HepG2 (cell line): ENCODE measurements at regions not wholly inside any gene's neighbourhood (a gene's known extent, or its start where the extent isn't known, plus 50 kb on each side); places are given as distances from the start of the nearest gene placed in this dataset.
A peak's percentile ranks its signal among the peaks of the same experiment; 100 is the strongest.

Source experiments
- ATAC-seq: fragments of 200-7000 bp; cut with Tn5 transposase; 3 replicates; pipeline ENCODE4 v1.9.1; 2020; ENCODE audit warnings: mild to moderate bottlenecking, moderate library complexity
- BruUV-seq: library from RNA; stranded (reverse); fragments of 400-500 nt; replicated peaks from 2 replicates; lab custom pipeline; 2021; lab: Mats Ljungman, UMichigan
- CTCF ChIA-PET: fragments of 300-600 bp; formaldehyde crosslinking; extraction: SDS; loops from one replicate; lab custom pipeline; 2021; ENCODE audit warnings: low total read pairs, inconsistent platforms, low intra/inter-chr PET ratio; lab: Yijun Ruan, JAX
- POLR2A ChIA-PET: fragments of 350-600 bp; sonication (Branson Sonifier 250); formaldehyde crosslinking; loops from one replicate; lab custom pipeline; 2020; ENCODE audit warnings: antibody characterized with exemption, inconsistent platforms; lab: Yijun Ruan, JAX
- DNase-seq: peaks from one replicate; pipeline ENCODE4 v3.0.0-alpha.2; 2015; ENCODE audit warnings: low spot score
- FAIRE-seq: peaks from 3 replicates; lab custom pipeline; 2011; peaks lifted over from hg19 to GRCh38; lab: Jason Lieb, UNC
- H2AFZ ChIP-seq: one replicate; pipeline ENCODE4 v1.6.1; 2011; ENCODE audit warnings: low read length, inconsistent platforms
- H3K27ac ChIP-seq: fragments of 300-600 bp; 3 replicates; pipeline ENCODE4 v1.8.0; 2011; ENCODE audit warnings: mixed run types, mild to moderate bottlenecking, mixed read lengths, low read length, inconsistent platforms; ENCODE audit not compliant: insufficient read depth; ENCODE audit errors: extremely low read length
- H3K27me3 ChIP-seq, 2 experiments: fragments of 200-600 bp in 1 of 2; 2 replicates in 1 of 2; 3 replicates in 1 of 2; pipeline versions ENCODE4 v1.6.0 to v1.8.0; 2011; ENCODE audit warnings: low read length in 2 of 2, mild to moderate bottlenecking in 2 of 2, moderate library complexity in 2 of 2, inconsistent platforms in 1 of 2; ENCODE audit not compliant: insufficient read depth in 2 of 2, control insufficient read depth in 1 of 2
- H3K36me3 ChIP-seq, 2 experiments: fragments of 200-600 bp in 1 of 2; replicated peaks in 1 of 2; 2 replicates in 1 of 2; 3 replicates in 1 of 2; pipeline versions ENCODE4 v1.5.1 to v1.8.0; 2011; ENCODE audit warnings: low read length in 2 of 2, inconsistent platforms in 1 of 2; ENCODE audit not compliant: insufficient read depth in 2 of 2, control insufficient read depth in 1 of 2
- H3K4me1 ChIP-seq: 2 replicates; pipeline ENCODE4 v1.5.1; 2012; ENCODE audit warnings: low read length, inconsistent platforms; ENCODE audit not compliant: insufficient read depth
- H3K4me2 ChIP-seq: 2 replicates; pipeline ENCODE4 v1.6.0; 2011; ENCODE audit warnings: low read depth, low read length, inconsistent platforms
- H3K4me3 ChIP-seq, 3 experiments: fragments of 200-600 bp in 1 of 3; sonication (generic), shearing (Covaris generic) in 1 of 3; replicated peaks in 1 of 3; 2 replicates each; pipeline ENCODE4 v1.5.1; 2011 to 2016; ENCODE audit warnings: low read length in 3 of 3, inconsistent platforms in 2 of 3, low read depth in 2 of 3, mild to moderate bottlenecking in 2 of 3, control low read depth in 1 of 3, mixed read lengths in 1 of 3; ENCODE audit not compliant: insufficient read depth in 1 of 3
- H3K79me2 ChIP-seq: one replicate; pipeline ENCODE4 v1.6.1; 2011; ENCODE audit warnings: low read length, inconsistent platforms; ENCODE audit not compliant: insufficient read depth
- H3K9ac ChIP-seq: 2 replicates; pipeline ENCODE4 v1.6.0; 2011; ENCODE audit warnings: mild to moderate bottlenecking, low read depth, low read length, inconsistent platforms; ENCODE audit not compliant: insufficient read depth
- H3K9me3 ChIP-seq: 2 replicates; pipeline ENCODE4 v1.5.1; 2012; ENCODE audit warnings: mild to moderate bottlenecking, low read length
- H4K20me1 ChIP-seq: 2 replicates; pipeline ENCODE4 v1.6.0; 2011; ENCODE audit warnings: inconsistent platforms, mild to moderate bottlenecking, low read length, moderate library complexity; ENCODE audit not compliant: insufficient read depth
- ADNP ChIP-seq: sonication (generic); formaldehyde crosslinking; IDR thresholded peaks from 2 replicates; pipeline ENCODE4 v1.4.0; 2020; ENCODE audit warnings: missing genetic modification reagents
- FOXM1 ChIP-seq: sonication (generic); formaldehyde crosslinking; IDR thresholded peaks from 2 replicates; pipeline ENCODE4 v1.5.0; 2020; ENCODE audit warnings: missing genetic modification reagents
- GPN1 ChIP-seq: sonication (generic); formaldehyde crosslinking; IDR thresholded peaks from 2 replicates; pipeline ENCODE4 v1.5.1; 2020; ENCODE audit warnings: missing genetic modification reagents, borderline replicate concordance
- MAFF ChIP-seq: IDR thresholded peaks from 2 replicates; pipeline ENCODE4 v1.6.1; 2011; ENCODE audit warnings: low read depth, low read length, improper control_type of control experiment
- MAFK ChIP-seq, 2 experiments: IDR thresholded peaks in 1 of 2; conservative IDR thresholded peaks in 1 of 2; 2 replicates each; pipeline ENCODE4 v1.6.1; 2011; ENCODE audit warnings: improper control_type of control experiment in 2 of 2, low read length in 2 of 2
- SRSF1 ChIP-seq: fragments of 200-400 bp; formaldehyde crosslinking; optimal IDR thresholded peaks from 2 replicates; pipeline ENCODE3; 2017; ENCODE audit warnings: mild to moderate bottlenecking, low read depth, low read length, moderate library complexity
- WIZ ChIP-seq: sonication (generic); formaldehyde crosslinking; IDR thresholded peaks from 2 replicates; pipeline ENCODE4 v1.5.1; 2020; ENCODE audit warnings: mild to moderate bottlenecking, missing genetic modification reagents
- ZNF124 ChIP-seq: sonication (generic); formaldehyde crosslinking; IDR thresholded peaks from 2 replicates; pipeline ENCODE4 v1.4.0; 2020; ENCODE audit warnings: missing genetic modification reagents
- ZNF335 ChIP-seq: sonication (generic); formaldehyde crosslinking; IDR thresholded peaks from 2 replicates; pipeline ENCODE4 v1.4.0; 2020; ENCODE audit warnings: missing genetic modification reagents
- WGBS: methylation state at CpG from one replicate; pipeline ENCODE4 v1.1.6; 2017; ENCODE audit warnings: low lambda C conversion rate; 5-methylcytosine and 5-hydroxymethylcytosine counted together
- in situ Hi-C: cut with HindIII; loops from 2 replicates; pipeline ENCODE4 v1.10.0; 2017; ENCODE audit warnings: low pct_unique_long_range_greater_than_20kb; ENCODE audit not compliant: extremely low pct_ligation_motif_present
- intact Hi-C: fragments of 100-400 bp; cut with micrococcal nuclease; formaldehyde crosslinking; loops from one replicate; pipeline ENCODE4 v1.10.0; 2022; ENCODE audit not compliant: unreplicated experiment

- in situ Hi-C loops: no loop called here
These were observed 538.0 kb upstream of the PLXNA2 start for GRCh38 chr1:208782186-208782585.

GRCh38 chr1:208785629-208786028 lies 541.4 kb upstream of the PLXNA2 start:
- Histone ChIP-seq H3K36me3 (no peaks in the 10 kb centered on the region), H3K4me1 (no peaks in the 10 kb centered on the region), H2AFZ (no peak overlapping the region), H3K79me2 (no peaks in the 10 kb centered on the region), H3K27ac (no peak overlapping the region), H3K4me3 (no peak overlapping the region), H4K20me1 (no peaks in the 10 kb centered on the region), H3K9me3 (no peaks in the 10 kb centered on the region), H3K27me3 (no peaks in the 10 kb centered on the region; a peak in 1 of 5 replicates), H3K9ac (no peak overlapping the region), H3K4me2 (no peak overlapping the region)
- 0% methylated on average over 1 of the region's 1 CpG for WGBS
- intact Hi-C loops: no loop called here
- ChIA-PET POLR2A (no interaction called here), CTCF (no interaction called here)
- ATAC-seq (no peak), DNase-seq (no peak), FAIRE-seq (no peak)
- no TSS peak for BruUV-seq
- in situ Hi-C loops: no loop called here
- peak; percentile 6; the same call in 1 of the 2 replicates for TF ChIP-seq MAFF
- no peak for TF ChIP-seq GPN1 (CRISPR knock-in tag)
- no peak for TF ChIP-seq ZNF124 (CRISPR knock-in tag)
- no peak for TF ChIP-seq ZNF335 (CRISPR knock-in tag)
- TF ChIP-seq FOXM1 (CRISPR knock-in tag): no peak
- TF ChIP-seq ADNP (CRISPR knock-in tag): no peak
- peak in 1 of 2 experiments; percentile 61; a peak in 1 of 4 replicates for TF ChIP-seq MAFK (conservative IDR thresholded peaks at IDR 0.05 in 1 of 2, IDR thresholded peaks at IDR 0.05 in 1 of 2; ENCODE audit: low read length in 2 of 2)

More at GRCh38 chr1:208782186-208782585, 538.0 kb upstream of the PLXNA2 start:
- no peak overlapping the region for H3K4me2 ChIP-seq
- H3K27ac ChIP-seq: no peak overlapping the region
- BruUV-seq: no TSS peak
- FAIRE-seq (no peak), DNase-seq (no peak), ATAC-seq (no peak)
- no peaks in the 10 kb centered on the region for H3K4me1 ChIP-seq
- H3K36me3 ChIP-seq: no peaks in the 10 kb centered on the region
- H3K9me3 ChIP-seq: no peaks in the 10 kb centered on the region
- H3K4me3 ChIP-seq: no peak overlapping the region
- no peak overlapping the region for H3K9ac ChIP-seq
- intact Hi-C loops: no loop called here
- ChIA-PET POLR2A (no interaction called here), CTCF (no interaction called here)
- 0% methylated on average over 4 of the region's 4 CpGs for WGBS
- no peaks in the 10 kb centered on the region for H4K20me1 ChIP-seq
- no peaks in the 10 kb centered on the region for H3K79me2 ChIP-seq
- no peaks in the 10 kb centered on the region; a peak in 1 of 5 replicates for H3K27me3 ChIP-seq
- TF ChIP-seq MAFK (conservative IDR thresholded peaks at IDR 0.05 in 1 of 2, IDR thresholded peaks at IDR 0.05 in 1 of 2; ENCODE audit: low read length in 2 of 2): 0 out of 4 replicates have a peak, but pooled peaks of 1 of the 2 experiments have one; percentile 19
- no peak for TF ChIP-seq SRSF1
- TF ChIP-seq WIZ (CRISPR knock-in tag): no peak
- no peak overlapping the region for H2AFZ ChIP-seq
